ENCODE measurements at regions not wholly inside any gene's neighbourhood (a gene's known extent, or its start where the extent isn't known, plus 50 kb on each side); places are given as distances from the start of the nearest gene placed in this dataset.

DNA sequence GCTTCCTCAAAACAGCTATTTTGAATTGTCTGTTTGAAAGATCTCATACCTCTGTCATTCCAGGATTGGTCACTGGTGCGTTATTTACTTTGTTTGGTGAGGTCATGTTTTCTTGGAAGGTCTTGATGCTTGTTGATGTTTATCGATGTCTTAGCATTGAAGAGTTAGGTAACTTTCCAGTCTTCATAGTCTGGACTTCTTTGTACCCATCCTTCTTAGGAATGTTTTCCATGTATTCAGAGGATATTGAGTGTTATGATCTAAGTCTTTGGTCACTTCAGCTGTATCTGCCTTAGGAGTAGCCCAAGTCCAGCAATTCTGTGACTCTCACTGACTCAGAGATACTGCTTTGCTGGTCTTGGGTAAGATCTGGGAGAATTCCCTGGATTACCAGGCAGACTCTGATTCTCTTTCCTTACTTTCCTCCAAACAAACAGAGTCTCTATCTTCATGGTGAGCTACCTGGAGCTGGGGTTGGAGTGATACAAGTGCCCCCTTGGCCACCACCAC is 398.6 kb downstream of the ZIC4 start (continued):
- TF ChIP-seq, protein P1, sequence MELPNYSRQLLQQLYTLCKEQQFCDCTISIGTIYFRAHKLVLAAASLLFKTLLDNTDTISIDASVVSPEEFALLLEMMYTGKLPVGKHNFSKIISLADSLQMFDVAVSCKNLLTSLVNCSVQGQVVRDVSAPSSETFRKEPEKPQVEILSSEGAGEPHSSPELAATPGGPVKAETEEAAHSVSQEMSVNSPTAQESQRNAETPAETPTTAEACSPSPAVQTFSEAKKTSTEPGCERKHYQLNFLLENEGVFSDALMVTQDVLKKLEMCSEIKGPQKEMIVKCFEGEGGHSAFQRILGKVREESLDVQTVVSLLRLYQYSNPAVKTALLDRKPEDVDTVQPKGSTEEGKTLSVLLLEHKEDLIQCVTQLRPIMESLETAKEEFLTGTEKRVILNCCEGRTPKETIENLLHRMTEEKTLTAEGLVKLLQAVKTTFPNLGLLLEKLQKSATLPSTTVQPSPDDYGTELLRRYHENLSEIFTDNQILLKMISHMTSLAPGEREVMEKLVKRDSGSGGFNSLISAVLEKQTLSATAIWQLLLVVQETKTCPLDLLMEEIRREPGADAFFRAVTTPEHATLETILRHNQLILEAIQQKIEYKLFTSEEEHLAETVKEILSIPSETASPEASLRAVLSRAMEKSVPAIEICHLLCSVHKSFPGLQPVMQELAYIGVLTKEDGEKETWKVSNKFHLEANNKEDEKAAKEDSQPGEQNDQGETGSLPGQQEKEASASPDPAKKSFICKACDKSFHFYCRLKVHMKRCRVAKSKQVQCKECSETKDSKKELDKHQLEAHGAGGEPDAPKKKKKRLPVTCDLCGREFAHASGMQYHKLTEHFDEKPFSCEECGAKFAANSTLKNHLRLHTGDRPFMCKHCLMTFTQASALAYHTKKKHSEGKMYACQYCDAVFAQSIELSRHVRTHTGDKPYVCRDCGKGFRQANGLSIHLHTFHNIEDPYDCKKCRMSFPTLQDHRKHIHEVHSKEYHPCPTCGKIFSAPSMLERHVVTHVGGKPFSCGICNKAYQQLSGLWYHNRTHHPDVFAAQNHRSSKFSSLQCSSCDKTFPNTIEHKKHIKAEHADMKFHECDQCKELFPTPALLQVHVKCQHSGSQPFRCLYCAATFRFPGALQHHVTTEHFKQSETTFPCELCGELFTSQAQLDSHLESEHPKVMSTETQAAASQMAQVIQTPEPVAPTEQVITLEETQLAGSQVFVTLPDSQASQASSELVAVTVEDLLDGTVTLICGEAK (IDR thresholded peaks at IDR 0.05; ENCODE audit: borderline replicate concordance) = no peak
- TF ChIP-seq, protein P2, sequence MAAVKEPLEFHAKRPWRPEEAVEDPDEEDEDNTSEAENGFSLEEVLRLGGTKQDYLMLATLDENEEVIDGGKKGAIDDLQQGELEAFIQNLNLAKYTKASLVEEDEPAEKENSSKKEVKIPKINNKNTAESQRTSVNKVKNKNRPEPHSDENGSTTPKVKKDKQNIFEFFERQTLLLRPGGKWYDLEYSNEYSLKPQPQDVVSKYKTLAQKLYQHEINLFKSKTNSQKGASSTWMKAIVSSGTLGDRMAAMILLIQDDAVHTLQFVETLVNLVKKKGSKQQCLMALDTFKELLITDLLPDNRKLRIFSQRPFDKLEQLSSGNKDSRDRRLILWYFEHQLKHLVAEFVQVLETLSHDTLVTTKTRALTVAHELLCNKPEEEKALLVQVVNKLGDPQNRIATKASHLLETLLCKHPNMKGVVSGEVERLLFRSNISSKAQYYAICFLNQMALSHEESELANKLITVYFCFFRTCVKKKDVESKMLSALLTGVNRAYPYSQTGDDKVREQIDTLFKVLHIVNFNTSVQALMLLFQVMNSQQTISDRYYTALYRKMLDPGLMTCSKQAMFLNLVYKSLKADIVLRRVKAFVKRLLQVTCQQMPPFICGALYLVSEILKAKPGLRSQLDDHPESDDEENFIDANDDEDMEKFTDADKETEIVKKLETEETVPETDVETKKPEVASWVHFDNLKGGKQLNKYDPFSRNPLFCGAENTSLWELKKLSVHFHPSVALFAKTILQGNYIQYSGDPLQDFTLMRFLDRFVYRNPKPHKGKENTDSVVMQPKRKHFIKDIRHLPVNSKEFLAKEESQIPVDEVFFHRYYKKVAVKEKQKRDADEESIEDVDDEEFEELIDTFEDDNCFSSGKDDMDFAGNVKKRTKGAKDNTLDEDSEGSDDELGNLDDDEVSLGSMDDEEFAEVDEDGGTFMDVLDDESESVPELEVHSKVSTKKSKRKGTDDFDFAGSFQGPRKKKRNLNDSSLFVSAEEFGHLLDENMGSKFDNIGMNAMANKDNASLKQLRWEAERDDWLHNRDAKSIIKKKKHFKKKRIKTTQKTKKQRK (IDR thresholded peaks at IDR 0.05; ENCODE audit: low read depth, low read length) = no peak
- TF ChIP-seq FOXK2 (IDR thresholded peaks at IDR 0.05) (no peak), LARP7 (IDR thresholded peaks at IDR 0.05) (no peak), POU2F2 (IDR thresholded peaks at IDR 0.05; ENCODE audit: borderline replicate concordance, low read depth, low read length) (no peak)

DNA sequence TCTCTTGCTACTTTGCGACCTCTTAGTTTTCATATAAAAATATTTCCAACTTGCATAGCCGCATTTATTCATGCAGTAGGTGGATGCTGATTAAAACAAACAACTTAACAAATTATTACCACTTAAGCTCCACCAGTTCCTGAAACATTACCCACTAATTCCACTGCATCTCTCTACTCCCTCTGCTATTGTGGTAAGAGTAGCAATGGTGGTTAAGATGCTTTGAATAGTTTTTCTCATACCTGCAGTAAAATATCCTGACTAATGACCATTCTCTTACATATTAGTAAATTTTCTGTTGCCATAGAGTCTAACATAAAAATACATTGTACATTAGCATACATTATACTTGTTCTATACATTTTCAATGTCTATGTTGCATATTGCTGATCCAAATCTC is 397.6 kb upstream of the PLSCR5 start:
- ChIA-PET SMC1A (ENCODE audit: uncharacterized antibody, unreplicated experiment) (no interaction called here), RAD21 (ENCODE audit: unreplicated experiment) (no interaction called here), CTCF (no interaction called here), POLR2A (no interaction called here)
- H3K4me3 ChIP-seq = no peak overlapping the region
- no peaks in the 10 kb centered on the region for H3K36me3 ChIP-seq (ENCODE audit: control insufficient read depth in 2 of 2, insufficient read depth in 2 of 2, low read length in 1 of 2)
- no peak overlapping the region for H3K4me2 ChIP-seq (ENCODE audit: control insufficient read depth, insufficient read depth)
- FAIRE-seq = no peak
- no peaks in the 10 kb centered on the region for H3K4me1 ChIP-seq (ENCODE audit: control insufficient read depth, insufficient read depth, low read length)
- DNase-seq (ENCODE audit: low read depth, low spot score) = no peak
- no peaks in the 10 kb centered on the region for H4K20me1 ChIP-seq (ENCODE audit: control insufficient read depth, insufficient read depth)
- H2AFZ ChIP-seq (ENCODE audit: control insufficient read depth, low read depth, low read length) = no peak overlapping the region
- no peaks in the 10 kb centered on the region for H3K27me3 ChIP-seq (replicated peaks in 1 of 2; ENCODE audit: control insufficient read depth in 2 of 2, insufficient read depth in 2 of 2, low read length in 1 of 2)
- WGBS (ENCODE audit: insufficient coverage, insufficient replicate concordance, low lambda C conversion rate, missing lambda C conversion rate) = 43% methylated on average over 2 of the region's 2 CpGs
- H3K27ac ChIP-seq (ENCODE audit: control insufficient read depth, insufficient read depth) = no peak overlapping the region
- TF ChIP-seq, protein P3, sequence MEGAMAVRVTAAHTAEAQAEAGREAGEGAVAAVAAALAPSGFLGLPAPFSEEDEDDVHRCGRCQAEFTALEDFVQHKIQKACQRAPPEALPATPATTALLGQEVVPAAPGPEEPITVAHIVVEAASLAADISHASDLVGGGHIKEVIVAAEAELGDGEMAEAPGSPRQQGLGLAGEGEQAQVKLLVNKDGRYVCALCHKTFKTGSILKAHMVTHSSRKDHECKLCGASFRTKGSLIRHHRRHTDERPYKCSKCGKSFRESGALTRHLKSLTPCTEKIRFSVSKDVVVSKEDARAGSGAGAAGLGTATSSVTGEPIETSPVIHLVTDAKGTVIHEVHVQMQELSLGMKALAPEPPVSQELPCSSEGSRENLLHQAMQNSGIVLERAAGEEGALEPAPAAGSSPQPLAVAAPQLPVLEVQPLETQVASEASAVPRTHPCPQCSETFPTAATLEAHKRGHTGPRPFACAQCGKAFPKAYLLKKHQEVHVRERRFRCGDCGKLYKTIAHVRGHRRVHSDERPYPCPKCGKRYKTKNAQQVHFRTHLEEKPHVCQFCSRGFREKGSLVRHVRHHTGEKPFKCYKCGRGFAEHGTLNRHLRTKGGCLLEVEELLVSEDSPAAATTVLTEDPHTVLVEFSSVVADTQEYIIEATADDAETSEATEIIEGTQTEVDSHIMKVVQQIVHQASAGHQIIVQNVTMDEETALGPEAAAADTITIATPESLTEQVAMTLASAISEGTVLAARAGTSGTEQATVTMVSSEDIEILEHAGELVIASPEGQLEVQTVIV (IDR thresholded peaks at IDR 0.05; ENCODE audit: borderline replicate concordance, partially characterized antibody) = no peak
- TF ChIP-seq SIN3A (IDR thresholded peaks at IDR 0.05; ENCODE audit: low read depth, low read length) (no peak), TARDBP (IDR thresholded peaks at IDR 0.05; ENCODE audit: borderline replicate concordance) (no peak), RUNX3 (IDR thresholded peaks at IDR 0.05; ENCODE audit: low read length) (no peak), ZZZ3 (IDR thresholded peaks at IDR 0.05; ENCODE audit: control insufficient read depth, insufficient read length, low read depth) (no peak), LARP7 (IDR thresholded peaks at IDR 0.05) (no peak), NFYA (IDR thresholded peaks at IDR 0.05; ENCODE audit: borderline replicate concordance, low read depth, low read length) (no peak), SREBF1 (IDR thresholded peaks at IDR 0.05; ENCODE audit: low read length) (no peak)
- in situ Hi-C loops (cut with MboI) = no loop called here
- no peak for ATAC-seq
- H3K9ac ChIP-seq (ENCODE audit: control insufficient read depth, insufficient read depth, low read length) = no peak overlapping the region
- intact Hi-C loops (cut with micrococcal nuclease; ENCODE audit: unreplicated experiment) = no loop called here
- no peaks in the 10 kb centered on the region for H3K79me2 ChIP-seq (ENCODE audit: control insufficient read depth, insufficient read depth, low read length)
- no TSS peak for BruUV-seq (replicated peaks)
- no peaks in the 10 kb centered on the region for H3K9me3 ChIP-seq (replicated peaks; ENCODE audit: control insufficient read depth, insufficient read depth, low read length)
